HG03442 (cell line): ENCODE measurements at regions not wholly inside any gene's neighbourhood (a gene's known extent, or its start where the extent isn't known, plus 50 kb on each side); places are given as distances from the start of the nearest gene placed in this dataset.
"Not testable (repeated sequence)": the region's sequence is repeated elsewhere in the genome, so short reads cannot be mapped to it uniquely, and the experiment has no call there.

ENCODE experiments used
- ATAC-seq: cut with Tn5 transposase; IDR thresholded peaks from one replicate; pipeline ENCODE4 v1.9.1; 2021; ENCODE audit warnings: mild to moderate bottlenecking, moderate library complexity; ENCODE audit not compliant: unreplicated experiment

DNA sequence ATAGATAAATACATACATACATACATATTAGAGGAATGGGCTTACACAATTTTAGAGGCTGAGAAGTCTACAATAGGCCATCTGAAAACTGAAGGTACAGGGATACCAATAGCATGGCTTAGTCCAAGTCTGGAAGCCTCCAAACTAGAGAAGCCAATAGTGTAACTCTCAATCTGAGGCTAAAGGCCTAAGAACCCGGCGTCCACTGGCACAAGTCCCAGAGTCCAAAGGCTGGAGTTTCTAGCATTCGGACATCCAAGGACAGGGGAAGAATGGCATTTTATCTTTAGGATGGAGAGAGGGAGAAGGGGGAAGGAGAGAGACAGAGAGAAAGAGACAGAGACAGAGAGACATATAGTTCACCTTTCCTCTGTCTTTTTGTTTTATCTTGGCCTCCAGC lies 63.7 kb upstream of the SYT4 start:
- no peak for ATAC-seq

- no peak for ATAC-seq
Observed at GRCh38 chr18:43350176-43350575, 72.9 kb upstream of the SYT4 start.

DNA sequence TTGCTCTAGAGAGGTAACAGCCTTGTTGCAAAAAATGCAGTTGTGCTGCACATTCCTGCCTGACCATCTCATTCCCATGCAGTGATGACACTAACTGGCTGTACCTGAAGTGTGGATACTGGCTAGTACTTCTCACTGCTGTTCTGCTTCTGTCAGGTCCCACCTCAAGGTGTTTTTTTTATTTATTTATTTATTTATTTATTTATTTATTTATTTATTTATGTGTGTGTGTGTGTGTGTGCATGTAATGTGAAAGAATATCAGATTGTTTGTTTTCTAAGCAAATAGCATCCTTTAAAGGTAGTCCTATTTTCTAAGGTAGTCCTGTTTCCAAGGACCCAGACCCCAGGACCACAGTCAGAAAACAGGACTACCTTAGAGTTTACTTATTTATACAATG lies 87.2 kb upstream of the SYT4 start:
- ATAC-seq: no peak

GRCh38 chr18:43367895-43368294 lies 90.6 kb upstream of the SYT4 start:
- ATAC-seq: no peak

GRCh38 chr18:43369311-43369710 lies 92.0 kb upstream of the SYT4 start:
- ATAC-seq: not testable (repeated sequence)

DNA sequence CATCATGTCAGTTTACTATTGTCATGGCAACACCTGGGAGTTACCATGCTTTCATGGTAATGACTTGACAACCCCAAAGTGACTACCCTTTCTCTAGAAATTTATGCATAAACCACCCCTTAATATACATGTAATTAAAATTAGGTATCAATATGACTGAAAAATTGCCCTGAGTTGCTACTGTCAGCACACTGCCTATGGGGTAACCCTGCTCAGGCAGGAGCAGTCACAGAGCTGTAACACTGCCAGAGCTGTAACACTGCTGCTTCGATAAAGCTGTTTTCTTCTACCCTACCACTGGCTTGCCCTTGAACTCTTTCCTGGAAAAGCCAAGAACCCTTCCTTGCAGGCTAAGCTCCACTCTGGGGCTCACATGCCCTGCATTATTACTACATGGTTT lies 95.5 kb upstream of the SYT4 start:
- no peak for ATAC-seq

- ATAC-seq: no peak
Observed at GRCh38 chr18:43380104-43380672, 102.9 kb upstream of the SYT4 start.

- ATAC-seq: no peak
Observed at GRCh38 chr18:43382641-43383403, 105.5 kb upstream of the SYT4 start.

- no peak for ATAC-seq
Observed at GRCh38 chr18:43389163-43389562, 111.9 kb upstream of the SYT4 start.

- no peak for ATAC-seq
Observed at GRCh38 chr18:43392168-43392567, 114.9 kb upstream of the SYT4 start.

DNA sequence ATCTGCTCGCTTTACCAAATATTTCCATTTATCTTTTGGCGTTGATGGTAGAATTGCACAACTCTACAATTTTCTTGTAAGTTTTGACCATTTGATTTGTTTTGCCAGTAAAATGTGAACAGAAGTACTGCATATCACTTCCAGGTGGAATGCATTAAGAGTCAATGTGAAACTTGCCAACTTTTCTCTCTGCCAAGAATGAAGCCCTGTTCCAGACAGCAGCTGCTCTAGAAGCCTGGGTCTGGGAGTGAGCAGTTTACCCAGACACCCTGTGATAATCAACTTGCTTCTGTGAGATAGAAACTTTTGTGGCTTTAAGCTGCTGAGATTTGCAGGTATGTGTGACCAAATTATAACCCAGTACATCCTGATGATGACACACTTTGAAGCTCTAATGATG lies 115.9 kb upstream of the SYT4 start:
- no peak for ATAC-seq

- no peak for ATAC-seq
Observed at GRCh38 chr18:43396266-43396665, 119.0 kb upstream of the SYT4 start.

DNA sequence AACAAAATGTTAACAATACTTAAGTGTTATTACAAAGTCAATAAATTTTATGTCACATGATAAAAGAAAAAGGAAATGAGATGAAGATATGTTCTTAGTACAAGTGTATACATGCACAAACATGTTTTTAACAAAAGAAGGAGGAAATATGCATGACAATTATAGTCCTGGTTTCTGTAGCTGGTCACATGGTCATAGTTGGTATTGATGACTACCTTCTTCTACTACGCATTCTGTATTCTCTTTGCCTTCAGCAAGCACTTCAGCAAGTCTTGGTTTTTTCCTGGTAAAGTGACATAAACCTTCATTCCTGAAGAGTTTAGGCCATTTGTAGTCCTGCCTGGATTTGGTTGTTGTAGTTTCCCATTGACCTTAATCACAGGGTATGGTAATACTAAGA lies 121.3 kb upstream of the SYT4 start:
- no peak for ATAC-seq

DNA sequence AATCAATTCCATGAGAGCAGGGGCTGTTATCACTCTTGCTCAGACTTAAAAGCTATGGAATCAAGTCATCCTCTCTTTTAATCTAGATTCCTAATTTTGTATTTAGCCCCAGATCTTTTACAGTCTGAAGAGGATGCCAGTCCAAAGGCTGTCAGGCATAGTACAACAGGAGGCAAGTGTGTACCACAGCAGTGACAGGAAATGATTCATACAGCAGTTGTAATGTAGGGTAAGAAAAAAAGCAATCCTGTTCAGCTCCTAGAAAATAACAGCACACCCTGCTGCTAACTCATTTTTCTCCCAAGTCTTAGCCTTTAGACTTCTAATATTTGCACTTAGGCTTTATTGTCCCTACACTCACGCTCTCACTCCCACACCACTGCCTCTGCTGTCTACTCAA lies 127.8 kb upstream of the SYT4 start:
- ATAC-seq: no peak

- no peak for ATAC-seq
Observed at GRCh38 chr18:43414006-43414405, 136.7 kb upstream of the SYT4 start.

- ATAC-seq: no peak
Observed at GRCh38 chr18:43420091-43420490, 142.8 kb upstream of the SYT4 start.

DNA sequence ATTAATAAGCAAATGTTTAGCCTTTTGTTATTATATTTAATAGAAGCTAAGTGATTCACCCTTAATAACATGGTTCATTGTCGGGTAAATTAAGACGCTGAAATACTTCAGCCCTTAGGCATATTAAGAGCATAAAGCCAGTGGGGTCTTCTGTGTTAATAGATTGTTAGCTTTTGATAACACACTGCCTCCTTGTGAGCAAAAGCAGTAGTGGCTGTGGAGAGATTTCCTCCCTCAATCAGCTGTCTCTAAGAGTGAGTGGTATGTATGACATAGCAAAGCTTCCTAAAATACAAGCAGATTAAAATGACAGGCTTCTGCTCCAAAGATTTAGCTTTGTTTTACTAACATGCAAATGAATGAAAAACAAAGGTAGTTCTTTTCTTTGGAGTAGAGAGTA lies 143.7 kb upstream of the SYT4 start:
- ATAC-seq: no peak

DNA sequence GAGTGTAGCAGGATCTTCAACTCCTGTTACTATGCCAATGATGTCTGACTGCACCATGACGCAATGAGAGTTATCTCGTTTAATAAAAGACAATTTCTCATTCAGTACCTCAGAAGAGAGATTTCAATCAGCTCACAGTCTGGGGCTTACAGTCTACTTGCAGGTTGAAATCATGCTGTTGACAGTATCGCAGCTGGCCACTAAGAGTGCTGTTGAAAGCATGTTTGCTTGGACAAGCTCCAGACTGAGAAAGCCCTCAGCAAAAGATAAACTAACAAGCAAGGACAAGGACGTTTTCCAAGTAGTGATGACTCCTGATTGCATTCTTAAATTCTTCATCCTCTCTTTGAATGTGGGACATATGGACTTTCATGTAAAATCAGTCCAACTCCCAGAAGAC lies 145.2 kb upstream of the SYT4 start:
- no peak for ATAC-seq

DNA sequence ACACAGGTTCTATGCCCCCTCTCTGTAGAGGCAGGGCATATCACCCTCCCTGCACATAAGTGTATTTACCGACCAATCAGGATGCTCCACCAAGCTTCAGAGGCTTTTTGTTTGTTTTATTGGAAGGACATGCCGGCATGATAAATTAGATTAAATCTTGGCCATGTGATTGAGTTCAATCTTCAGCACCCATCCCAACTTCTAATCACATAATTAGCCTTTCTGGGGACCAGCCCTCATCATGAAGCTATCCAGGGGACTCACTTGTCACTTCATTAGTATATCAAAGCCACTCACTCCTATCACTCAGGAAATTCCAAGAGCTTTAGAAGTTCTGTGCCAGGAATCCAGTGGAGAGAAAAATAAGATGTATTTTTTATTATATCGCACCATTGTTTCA lies 158.6 kb upstream of the SYT4 start:
- no peak for ATAC-seq

- ATAC-seq: no peak
Observed at GRCh38 chr18:43442131-43442530, 164.8 kb upstream of the SYT4 start.

DNA sequence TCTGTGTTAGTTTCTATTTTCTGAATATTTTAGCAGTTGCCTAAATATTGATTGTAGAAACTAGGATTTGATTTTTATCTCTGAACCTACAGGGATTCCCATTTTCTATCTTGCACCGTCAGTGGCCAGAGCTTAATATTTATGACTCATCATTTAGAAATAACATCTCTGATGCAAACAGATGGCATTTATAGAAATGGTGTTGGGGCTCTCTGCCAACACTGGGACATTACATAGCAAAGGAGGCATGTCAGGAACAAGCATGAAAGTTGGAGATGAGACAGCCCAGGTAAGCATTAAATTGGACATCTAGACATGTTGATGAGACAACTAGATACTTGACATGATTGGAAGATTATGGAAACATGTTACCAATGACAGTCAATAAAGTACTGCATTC lies 165.3 kb upstream of the SYT4 start:
- ATAC-seq: no peak

GRCh38 chr18:43465483-43465882 lies 188.2 kb upstream of the SYT4 start:
- ATAC-seq: no peak

- no peak for ATAC-seq
Observed at GRCh38 chr18:43471873-43472272, 194.6 kb upstream of the SYT4 start.
